ENCODE measurements at regions not wholly inside any gene's neighbourhood (a gene's known extent, or its start where the extent isn't known, plus 50 kb on each side); places are given as distances from the start of the nearest gene placed in this dataset.

DNA sequence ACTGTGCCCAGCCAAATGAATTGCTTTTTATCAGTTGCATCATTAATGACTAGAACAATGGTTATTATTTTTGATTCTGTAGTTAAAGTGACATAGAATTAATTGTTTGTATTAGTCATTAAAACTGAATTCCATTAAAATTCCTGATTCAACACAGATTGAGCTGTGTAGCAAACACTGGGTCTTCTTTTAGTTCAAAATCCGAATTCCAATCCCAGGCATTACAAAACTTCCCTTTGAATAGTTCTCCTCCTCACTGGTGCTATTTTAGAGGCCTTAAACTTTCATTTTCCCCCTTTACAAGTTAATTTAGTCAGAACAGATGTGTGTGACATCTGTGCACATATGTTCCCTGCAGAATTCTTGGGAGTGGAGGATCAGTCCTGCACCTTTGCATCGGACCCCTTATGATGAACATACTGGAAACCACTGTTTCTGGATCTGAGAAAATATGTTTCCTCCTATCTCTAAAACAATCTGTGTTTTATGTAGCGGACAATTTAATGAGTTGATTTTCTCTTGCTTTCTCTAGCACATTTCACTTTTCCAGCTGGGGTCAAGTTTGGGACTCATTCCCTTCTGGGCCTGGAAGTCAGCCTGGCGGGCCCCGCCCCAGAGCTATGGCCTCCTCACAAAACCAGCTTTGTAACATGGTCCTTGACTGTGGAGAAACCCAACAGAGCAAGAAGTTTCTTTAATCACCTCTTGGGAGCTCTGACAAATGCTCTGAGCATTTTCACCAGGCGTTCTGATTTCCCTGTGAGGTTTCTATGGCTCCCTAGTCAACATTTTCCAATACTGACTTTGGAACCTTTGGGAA is 87.9 kb upstream of the MAMDC2 start:
- no peak for DNase-seq

DNA sequence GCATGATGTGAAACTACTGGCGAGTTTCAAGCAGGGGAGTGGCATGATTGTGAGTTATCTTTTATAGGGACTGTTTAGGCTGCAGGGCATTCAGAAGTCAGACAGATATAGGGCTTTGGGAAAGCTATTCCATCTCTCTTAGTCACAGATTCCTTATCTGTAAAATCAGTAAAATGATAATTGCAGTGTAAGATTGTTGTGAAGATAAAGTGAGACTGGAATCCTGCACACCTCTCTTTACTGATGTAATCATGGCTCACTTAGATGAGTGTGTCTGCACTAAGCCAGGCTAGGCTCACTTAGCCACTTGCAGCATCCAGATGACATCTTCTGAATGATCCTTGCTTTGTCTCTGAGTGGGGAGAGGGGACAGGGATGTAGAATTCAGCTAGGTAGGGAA is 81.8 kb upstream of the MAMDC2 start:
- no peak for DNase-seq

DNA sequence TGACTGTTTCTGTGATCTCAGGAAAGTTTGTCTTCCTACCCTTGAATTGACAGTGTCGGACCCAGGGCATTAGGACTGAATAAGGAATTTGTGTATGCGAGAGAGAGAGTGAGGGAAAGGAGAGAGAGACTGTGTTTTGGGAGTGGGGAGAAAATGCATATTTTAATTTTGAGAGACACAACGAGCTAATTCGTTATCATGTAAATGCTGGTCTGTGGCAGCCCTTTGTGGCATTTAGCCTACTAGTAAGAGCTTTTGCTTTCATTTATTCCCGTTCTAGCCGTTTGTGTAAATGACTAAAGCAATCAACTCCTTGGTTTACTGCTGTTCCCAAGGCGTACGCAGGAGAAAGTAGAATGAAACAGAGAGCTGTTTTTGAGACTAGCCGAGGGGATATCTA is 79.8 kb upstream of the MAMDC2 start:
- no peak for DNase-seq

DNA sequence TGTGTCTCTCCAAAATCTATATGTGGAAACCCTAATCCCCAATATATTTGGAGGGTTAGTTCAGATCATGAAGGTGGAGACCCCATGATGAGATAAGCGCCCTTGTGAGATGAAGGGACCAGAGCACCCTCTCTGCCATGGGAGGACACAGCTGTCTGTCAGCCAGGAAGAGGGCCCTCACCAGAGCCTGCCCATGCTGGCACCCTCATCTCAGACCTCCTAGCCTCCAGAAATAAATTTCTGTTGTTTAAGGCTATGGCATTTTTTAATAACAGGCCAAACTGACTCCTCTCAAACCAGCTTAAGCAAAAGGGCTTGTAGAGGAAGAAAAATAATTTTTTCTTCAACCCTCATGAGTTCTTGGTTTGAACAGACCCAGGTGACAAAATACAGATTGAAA is 79.2 kb upstream of the MAMDC2 start:
- no peak for DNase-seq

DNA sequence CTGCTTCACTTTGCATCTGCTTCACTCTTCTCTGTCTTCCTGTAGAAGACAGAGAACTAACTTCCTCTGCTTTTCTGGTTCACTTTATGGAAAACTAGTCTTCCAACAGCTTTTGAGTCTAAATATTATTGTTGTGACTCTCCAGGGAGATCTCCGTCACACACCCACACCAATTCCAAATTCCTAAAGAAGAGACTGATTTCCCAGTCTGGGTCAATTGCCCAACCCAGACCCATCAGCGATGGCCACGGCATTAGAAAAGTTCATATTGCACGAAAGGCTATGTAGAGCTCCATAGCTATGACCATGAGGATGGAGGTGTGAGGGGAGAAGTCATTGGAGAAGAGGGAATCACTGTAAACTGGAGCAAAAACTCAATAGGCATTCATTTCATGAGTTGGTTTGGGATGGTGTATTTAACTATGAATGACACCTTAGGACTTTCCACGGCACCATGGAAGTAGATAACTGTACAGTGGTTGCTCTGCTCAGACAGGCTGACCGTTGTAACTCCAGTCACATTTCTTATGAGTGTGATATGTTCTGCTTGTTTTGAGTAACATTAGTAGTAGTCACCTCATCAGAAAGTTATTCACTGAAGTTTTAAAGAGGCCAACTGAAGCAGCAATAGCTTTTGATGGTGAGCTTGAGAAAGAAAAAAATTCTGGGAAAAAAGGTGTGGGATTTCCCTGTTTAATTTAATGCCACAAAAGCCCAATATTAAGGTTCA is 78.1 kb upstream of the MAMDC2 start:
- DNase-seq = no peak

DNA sequence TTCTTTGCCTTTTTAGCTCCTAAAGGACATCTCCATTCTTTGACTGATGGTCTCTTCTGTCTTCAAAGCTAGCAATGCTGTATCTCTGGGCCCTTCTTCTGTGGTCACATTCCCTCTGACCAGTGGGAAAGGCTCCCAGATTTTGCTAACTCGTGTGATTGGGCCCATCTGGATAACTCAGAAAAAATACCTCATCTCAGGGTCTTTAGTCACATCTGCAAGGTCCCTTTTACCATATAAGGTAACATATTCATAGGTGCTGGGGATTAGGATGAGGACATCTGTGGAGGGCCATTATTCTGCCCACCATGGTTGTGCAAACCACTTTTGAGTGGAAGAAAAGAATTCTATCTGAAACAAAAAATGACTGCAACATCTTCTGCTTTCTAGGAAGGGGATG is 76.3 kb upstream of the MAMDC2 start:
- no peak for DNase-seq

DNA sequence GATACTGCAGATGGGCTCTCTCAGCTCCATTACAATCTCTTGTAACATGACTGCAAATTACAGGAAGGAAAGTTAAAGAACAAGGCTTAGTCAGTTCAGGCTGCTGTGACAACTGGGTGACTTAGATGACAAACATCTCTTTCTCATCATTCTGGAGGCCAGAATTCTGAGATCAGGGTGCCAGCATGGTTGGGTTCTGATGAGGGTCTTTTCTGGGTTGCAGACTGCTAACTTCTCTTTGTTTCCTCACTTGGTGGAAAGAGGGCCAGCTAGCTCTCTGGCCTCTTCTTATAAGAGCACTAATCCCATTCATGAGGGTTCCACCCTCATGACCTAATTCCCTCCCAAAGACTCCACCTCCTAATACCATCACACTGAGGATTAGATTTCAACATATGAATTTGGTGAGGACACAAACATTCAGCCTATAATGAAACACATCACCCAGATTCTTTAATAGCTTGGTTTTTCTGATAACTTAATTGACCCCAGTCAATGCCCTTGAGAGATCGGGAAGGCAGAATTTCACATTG is 73.6 kb upstream of the MAMDC2 start:
- DNase-seq = no peak

DNA sequence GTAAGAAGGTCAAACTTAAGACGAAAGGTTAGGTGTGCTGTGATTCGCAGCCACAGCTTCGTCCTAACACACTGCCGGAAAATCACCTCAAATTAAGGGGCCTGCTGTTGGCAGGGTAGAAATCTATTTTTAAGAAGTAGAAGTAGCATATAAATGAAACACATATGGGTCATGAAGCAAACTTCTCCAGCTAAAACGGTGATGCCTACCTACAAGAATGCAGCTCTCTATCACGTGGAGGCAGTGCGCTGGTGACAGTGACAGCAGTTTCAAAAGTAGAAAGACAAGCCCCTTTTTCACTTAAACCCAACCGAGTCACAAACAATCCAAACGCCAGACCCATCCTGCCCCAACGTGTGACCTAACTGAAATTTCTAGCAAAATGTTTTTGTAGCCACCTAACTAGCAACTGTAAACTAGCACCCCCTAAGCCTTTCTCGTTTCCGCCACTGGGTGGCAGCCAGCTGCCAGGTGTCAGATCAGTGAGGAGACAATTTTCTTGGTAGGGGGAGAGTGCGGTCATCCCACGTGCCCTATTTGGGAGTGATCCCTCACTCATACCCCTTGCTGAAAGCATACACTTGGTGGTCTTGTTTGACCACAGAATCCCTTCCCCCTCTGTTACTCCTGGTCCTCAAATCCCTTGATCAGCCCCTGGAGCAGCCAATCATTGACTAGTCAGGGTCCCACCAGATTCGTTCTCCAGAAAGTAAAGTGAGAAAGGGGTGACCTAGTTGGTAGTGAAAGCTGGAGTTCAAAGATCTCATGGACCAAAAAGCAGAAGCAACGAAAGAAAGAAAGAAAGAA is 71.8 kb upstream of the MAMDC2 start:
- DNase-seq = peak; percentile 72 to 80 (median 75)

DNA sequence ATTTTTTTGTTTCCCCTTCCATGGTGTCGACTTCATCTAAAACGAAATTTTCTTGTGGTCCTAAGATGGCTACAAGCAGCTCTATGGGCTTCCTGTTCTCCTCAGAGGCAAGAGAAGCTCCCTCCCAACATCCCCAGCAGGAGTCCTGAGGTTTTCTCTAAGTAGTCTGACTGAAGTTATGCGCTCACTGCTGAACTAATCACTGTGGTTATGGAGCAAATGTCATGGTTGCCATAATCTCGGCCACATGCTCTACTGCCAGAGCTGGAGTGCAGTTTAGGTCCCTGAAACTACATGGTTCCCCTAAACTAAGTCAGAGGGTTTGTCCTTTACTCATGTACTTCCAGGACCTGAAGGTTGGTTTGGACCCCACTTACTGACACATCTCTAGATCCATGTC is 68.0 kb upstream of the MAMDC2 start:
- DNase-seq = no peak

DNA sequence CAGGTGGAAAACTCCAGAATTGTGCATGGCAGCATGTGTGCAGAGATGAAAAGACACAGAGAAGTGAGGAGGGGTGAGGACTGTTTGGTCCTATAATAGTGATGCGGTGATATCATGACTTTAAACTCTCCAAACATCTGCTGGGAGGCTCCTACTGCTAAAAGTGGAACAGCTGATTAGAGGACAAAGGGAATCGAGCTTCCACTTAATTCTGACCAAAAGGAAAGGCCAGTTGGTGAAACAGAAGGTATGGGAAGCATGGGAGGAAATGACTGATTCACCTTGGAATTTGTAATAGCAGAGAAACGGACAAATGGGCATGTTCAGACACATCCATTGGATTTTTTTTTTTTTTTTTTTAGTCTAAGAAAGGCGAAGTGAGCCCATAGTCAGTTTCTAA is 67.5 kb upstream of the MAMDC2 start:
- no peak for DNase-seq

DNA sequence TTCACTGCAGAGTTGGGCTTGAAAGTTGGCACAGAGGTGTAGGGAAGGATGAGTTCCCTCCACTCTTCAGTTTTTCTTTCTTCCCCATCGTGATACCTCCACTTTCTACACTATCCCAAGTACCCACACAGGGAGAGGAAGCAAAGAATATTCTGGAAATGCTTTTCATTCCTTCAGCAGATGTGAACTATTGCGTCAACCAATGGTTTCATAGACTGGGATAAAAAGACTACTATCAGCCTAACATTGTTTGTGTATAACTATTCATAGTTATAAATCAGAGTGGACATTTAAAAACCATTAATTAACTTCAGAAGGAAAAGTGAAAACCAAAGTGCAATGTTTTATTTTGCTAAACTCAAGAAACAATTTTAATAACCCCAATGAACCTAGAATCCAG is 63.6 kb upstream of the MAMDC2 start:
- DNase-seq = no peak

DNA sequence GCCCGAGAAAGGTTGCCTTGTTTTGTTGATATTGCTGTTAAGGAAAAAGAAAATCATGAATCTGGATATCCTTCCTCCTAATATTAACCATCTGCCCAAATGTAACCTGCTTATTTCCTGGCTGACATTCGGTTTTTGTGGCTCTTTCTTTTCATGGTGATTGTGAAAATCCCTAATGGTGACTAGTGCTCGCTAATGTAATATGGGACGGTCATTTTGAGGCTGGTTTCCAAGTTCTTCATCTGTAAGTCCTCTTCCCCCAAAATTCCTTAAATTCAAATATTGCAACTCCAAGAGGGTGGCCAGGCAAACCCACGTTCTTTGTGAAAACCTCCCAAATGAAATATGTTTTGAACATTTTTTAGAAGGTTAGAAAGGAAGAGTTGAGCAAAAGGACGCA is 63.1 kb upstream of the MAMDC2 start:
- DNase-seq = no peak

DNA sequence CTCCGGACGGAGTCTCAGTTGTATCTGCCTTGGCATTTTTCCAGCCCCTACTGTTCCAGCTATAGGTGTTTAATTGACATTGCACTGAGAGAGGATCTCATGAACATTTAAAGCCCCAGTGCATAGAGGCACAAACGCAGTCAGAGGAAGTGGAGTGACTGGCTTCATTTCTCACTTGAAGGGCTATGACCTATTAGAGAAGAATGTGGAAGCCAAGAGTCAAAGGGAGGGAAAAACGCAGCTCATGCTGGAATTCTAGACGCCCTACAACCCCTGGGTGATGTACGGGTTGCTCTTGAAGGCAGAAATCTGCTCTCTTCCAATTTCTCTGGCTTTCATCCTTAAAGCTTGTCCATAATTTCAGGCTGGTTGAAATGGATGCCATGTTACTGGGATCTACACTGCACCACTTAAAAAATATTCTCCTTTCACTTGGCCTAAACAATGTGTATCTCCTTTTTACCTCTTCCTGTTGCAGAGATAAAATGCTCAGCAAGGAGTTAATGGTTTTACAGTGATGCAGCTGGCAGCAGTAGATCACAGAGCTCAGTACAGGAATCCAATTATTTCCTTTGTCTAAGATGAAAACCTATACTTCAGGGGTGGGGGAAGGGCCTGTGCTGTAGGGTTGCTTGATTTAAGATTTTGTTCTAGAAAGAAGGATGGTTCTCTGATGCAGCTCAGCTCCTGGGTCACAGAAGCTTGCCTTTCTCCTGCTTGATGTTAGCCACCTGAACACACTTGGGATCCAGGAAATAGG is 61.8 kb upstream of the MAMDC2 start:
- no peak for DNase-seq

DNA sequence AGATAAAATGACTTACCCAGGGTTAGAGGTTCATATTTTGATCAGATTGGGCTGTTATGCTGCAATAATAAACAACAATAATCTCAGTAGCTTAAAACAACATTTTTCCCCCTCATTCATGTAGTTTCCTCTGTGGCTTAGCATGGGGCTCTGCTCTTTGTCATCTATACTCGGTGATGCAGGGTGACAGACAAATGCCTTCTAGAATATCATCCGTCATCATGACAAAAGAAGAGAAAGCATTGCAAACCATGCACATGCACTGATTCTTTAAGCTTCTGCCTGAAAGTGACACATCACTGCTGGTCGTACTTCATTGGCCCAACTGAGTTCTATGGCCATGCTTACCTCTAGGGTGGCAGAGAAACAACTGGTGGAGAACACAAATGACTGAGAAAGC is 58.8 kb upstream of the MAMDC2 start:
- no peak for DNase-seq

DNA sequence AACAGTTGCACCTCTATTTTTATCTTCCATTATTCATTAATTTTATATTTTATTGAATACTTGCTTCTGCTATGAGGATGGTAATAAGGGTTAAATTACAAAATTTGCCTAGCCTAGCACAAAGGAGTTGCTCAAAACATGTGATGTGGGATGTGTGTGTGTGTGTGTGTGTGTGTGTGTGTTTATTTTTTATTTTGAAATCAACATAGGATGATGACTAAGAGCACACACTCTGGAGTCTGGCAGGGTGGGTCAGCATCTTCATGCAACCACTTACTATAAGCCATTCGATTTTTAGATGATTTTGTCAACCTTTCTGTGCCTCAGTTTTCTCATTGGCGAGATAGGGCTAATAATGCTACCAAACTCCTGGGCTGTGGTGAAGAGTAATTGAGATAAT is 57.7 kb upstream of the MAMDC2 start:
- DNase-seq = no peak

DNA sequence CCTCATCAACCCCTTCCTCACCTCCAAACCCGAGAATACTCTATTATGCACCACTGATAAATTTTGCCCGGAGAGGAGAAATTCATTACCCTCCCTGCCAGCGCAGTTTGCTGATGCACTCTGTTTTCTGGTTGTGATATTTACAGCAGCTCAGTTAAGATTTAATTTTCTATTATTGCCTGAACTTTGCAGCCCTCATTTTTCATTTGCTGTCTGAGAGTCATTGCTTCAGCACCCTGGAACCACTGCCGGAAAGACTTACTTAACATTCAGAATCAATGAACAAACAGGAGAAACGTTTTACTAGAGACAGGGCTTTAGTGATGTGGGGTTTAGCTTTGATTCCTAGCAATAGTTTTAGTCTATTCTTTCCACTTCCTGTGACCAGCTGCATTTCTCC is 56.7 kb upstream of the MAMDC2 start:
- DNase-seq = no peak

DNA sequence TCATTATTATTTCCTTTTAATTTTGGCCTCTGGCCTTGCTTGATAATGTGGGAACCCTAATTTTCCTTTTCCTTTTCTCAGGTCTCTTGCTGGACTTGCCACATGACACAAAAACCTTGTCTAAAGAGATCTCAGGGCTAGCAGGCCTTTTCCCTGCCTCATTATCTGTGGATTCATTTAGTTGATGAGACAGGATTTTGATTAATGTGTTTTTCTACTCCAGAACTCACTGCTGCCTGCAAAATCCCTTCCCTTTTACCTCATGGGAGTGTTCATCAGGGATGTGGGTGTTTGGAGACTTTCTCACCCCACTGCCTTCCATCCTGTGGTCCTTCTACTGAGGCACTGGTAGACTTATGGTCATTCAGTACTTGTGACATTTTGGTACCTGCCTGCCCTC is 56.2 kb upstream of the MAMDC2 start:
- DNase-seq = no peak

DNA sequence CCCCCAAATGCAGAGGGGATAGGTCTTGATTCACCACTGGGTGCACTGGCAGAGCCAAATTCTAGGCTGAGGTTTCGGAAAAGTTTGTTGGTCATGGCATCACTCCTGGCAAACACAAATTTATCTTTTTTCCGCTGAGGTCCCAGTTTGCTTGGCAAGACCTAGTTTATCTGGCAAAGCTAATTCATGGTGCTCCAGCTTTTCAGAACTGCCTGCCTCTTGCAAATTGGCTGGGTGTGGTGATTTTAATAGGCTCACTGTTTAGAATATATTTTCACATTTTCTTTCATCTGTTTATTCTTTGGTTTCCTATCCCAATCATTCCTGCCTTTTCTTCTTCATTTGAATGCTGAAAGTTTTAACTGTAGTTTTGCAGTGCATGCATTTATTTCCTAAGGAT is 50.5 kb upstream of the MAMDC2 start:
- no peak for DNase-seq
